CD4-positive, alpha-beta memory T cell (primary cell): ENCODE measurements at regions not wholly inside any gene's neighbourhood (a gene's known extent, or its start where the extent isn't known, plus 50 kb on each side); places are given as distances from the start of the nearest gene placed in this dataset.

Experiments
- CTCF ChIA-PET: fragments of 350-600 bp; sonication (Branson Sonifier 250); formaldehyde crosslinking; loops from one replicate; lab custom pipeline; 2021; ENCODE audit warnings: inconsistent platforms; ENCODE audit not compliant: partially characterized antibody; lab: Charles Lee
- POLR2A ChIA-PET: fragments of 350-600 bp; sonication (Branson Sonifier 250); formaldehyde crosslinking; loops from one replicate; lab custom pipeline; 2021; ENCODE audit not compliant: partially characterized antibody; lab: Charles Lee
- DNase-seq, 5 donors: peaks; one replicate each; pipeline versions ENCODE4 v3.0.0 to v3.0.0-alpha.2; 2020 to 2022; ENCODE audit warnings: mixed read lengths in 1 of 5
- H3K27ac ChIP-seq: one replicate; pipeline ENCODE4 v1.7.0; 2013; ENCODE audit warnings: low read depth, low read length
- H3K27me3 ChIP-seq: 2 replicates; pipeline ENCODE4 v1.7.0; 2013; ENCODE audit warnings: mild to moderate bottlenecking, low read length, moderate library complexity; ENCODE audit not compliant: insufficient read depth
- H3K36me3 ChIP-seq: 2 replicates; pipeline ENCODE4 v1.7.0; 2013; ENCODE audit warnings: mild to moderate bottlenecking, low read length, moderate library complexity; ENCODE audit not compliant: insufficient read depth
- H3K4me1 ChIP-seq: 2 replicates; pipeline ENCODE4 v1.7.0; 2013; ENCODE audit warnings: mild to moderate bottlenecking, low read length, moderate library complexity; ENCODE audit not compliant: insufficient read depth
- H3K4me3 ChIP-seq, 2 donors: one replicate each; pipeline ENCODE4 v1.7.0; 2013; ENCODE audit warnings: low read length in 2 of 2, mild to moderate bottlenecking in 1 of 2
- H3K9me3 ChIP-seq, 2 donors: one replicate each; pipeline ENCODE4 v1.7.0; 2013; ENCODE audit warnings: low read length in 2 of 2, control low read depth in 1 of 2; ENCODE audit not compliant: control insufficient read depth in 1 of 2
- H3K27ac Mint-ChIP-seq, 7 donors: one replicate each; pipeline ENCODE4 v1.8.0; 2020 to 2021; ENCODE audit warnings: mixed read lengths in 7 of 7, mild to moderate bottlenecking in 6 of 7, inconsistent platforms in 3 of 7, moderate library complexity in 3 of 7
- H3K27me3 Mint-ChIP-seq, 2 donors: one replicate each; pipeline ENCODE4 v1.8.0; 2020 to 2021; ENCODE audit warnings: mixed read lengths in 2 of 2
- H3K36me3 Mint-ChIP-seq, 2 donors: one replicate each; pipeline ENCODE4 v1.8.0; 2020 to 2021; ENCODE audit warnings: mixed read lengths in 2 of 2, inconsistent platforms in 1 of 2, mild to moderate bottlenecking in 1 of 2
- H3K4me1 Mint-ChIP-seq, 4 donors: one replicate each; pipeline ENCODE4 v1.8.0; 2020 to 2021; ENCODE audit warnings: mixed read lengths in 4 of 4, mild to moderate bottlenecking in 1 of 4
- H3K4me3 Mint-ChIP-seq, 8 donors: one replicate each; pipeline ENCODE4 v1.8.0; 2020 to 2021; ENCODE audit warnings: mixed read lengths in 8 of 8, mild to moderate bottlenecking in 7 of 8, moderate library complexity in 6 of 8, inconsistent platforms in 3 of 8
- H3K9me3 Mint-ChIP-seq, 8 donors: one replicate each; pipeline ENCODE4 v1.8.0; 2020 to 2021; ENCODE audit warnings: mixed read lengths in 8 of 8, mild to moderate bottlenecking in 5 of 8, inconsistent platforms in 3 of 8, moderate library complexity in 1 of 8
- intact Hi-C: fragments of 100-400 bp; cut with micrococcal nuclease; formaldehyde crosslinking; loops from one replicate; pipeline ENCODE4 v1.15.1; 2023

DNA sequence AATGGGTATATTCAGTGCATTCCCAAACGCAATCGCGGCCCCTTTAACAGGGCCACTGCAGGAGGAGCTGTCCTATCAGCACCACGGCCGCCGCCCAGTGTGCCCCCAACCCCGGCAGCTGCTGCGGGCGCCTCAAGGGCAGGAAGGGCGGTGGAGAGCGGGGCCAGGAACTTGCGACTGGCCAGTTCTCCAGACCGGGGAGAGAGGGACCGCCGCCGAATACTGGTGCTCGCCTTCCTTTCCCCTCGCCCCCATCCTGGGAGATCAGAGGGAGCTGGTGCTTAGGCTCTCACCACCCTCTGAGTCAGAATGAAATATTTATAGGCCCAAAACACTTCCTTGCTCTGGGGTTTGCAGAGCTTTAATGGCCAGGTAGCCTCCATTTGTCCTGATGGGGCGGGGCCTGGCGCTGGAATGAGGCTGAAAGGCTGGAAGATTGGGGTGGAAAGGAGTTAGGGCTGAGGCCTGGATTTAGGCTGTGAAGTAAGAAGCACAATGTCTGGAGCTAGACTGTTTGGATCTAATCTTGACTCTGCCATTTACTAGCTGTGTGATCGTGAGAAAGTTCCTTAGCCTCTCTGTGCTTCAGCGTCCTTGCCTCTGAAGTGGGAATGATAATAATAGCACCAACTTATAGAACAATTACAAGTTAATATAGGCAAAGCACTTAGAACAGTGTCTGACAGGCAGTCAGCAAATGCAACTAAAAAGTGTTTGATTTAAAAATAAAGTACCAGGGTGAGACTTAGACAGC, 75.5 kb downstream of the NAV1 start:
- Mint-ChIP-seq H3K9me3 (peaks cover 0 to 1% (median 0%) of the 10 kb centered on the region in 8 donors), H3K27me3 (peaks cover 3 to 5% of the 10 kb centered on the region in 2 donors), H3K4me1 (no peaks in the 10 kb centered on the region), H3K4me3 (no peak overlapping the region), H3K27ac (no peak overlapping the region), H3K36me3 (no peaks in the 10 kb centered on the region)
- H3K4me1 ChIP-seq: no peaks in the 10 kb centered on the region
- POLR2A ChIA-PET: no interaction called here
- no peaks in the 10 kb centered on the region for H3K9me3 ChIP-seq
- no peaks in the 10 kb centered on the region for H3K36me3 ChIP-seq
- H3K4me3 ChIP-seq: no peak overlapping the region
- DNase-seq: no peak
- intact Hi-C loops: no loop called here
- CTCF ChIA-PET: no interaction called here
- no peaks in the 10 kb centered on the region for H3K27me3 ChIP-seq
- no peak overlapping the region for H3K27ac ChIP-seq

DNA sequence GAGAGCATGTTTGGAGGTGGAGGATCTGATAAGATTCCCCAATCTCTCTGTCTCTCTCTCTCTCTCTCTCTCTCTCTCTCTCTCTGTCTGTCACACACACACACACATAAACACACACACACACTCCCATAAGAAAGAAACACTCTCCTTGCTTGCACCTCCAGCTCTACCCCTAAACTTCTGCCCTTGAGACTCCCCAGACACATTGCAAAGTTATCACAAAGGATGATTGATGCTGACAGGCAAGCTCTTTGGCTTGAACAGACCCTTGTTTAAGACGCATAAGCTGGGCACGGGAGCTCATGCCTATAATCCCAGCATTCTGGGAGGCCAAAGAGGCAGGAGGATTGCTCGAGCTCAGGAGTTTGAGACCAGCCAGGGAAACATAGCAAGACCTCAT, 78.2 kb downstream of the NAV1 start:
- H3K4me3 ChIP-seq: no peak overlapping the region
- H3K27ac ChIP-seq: no peak overlapping the region
- H3K27me3 Mint-ChIP-seq: peaks cover 3% of the 10 kb centered on the region in 2 donors
- H3K4me1 Mint-ChIP-seq: no peaks in the 10 kb centered on the region
- H3K36me3 Mint-ChIP-seq: no peaks in the 10 kb centered on the region
- no peaks in the 10 kb centered on the region for H3K9me3 Mint-ChIP-seq
- intact Hi-C loops: no loop called here
- no peaks in the 10 kb centered on the region for H3K9me3 ChIP-seq
- H3K27me3 ChIP-seq: no peaks in the 10 kb centered on the region
- ChIA-PET POLR2A (no interaction called here), CTCF (interaction anchor here (0.9 kb wide), 1 partner anchor 88 kb away, joined by 3 read pairs; no protein-coding TSS in a partner anchor)
- no peak overlapping the region for H3K27ac Mint-ChIP-seq
- DNase-seq: no peak
- no peaks in the 10 kb centered on the region for H3K4me1 ChIP-seq
- no peak overlapping the region for H3K4me3 Mint-ChIP-seq
- no peaks in the 10 kb centered on the region for H3K36me3 ChIP-seq

DNA sequence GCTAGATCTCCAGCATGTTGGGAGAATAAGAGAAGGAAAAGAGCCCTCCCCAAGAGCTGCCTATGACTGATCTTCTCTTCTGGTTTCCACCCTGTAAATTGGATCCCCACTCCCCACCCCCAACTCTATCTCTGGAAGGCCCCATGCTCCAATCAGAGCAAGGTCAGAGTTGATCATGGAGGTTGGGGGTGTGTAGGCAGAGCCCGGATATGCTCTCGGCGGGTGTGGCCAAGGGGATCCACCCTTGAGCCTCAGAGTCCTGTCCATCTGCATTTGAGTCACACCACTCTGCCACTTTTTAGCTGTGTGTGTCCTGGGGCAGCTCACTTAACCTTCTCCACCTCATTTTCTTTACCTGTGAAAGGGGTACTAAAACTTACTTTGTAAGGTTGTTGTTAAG, 79.5 kb downstream of the NAV1 start:
- ChIA-PET POLR2A (no interaction called here), CTCF (no interaction called here)
- intact Hi-C loops: no loop called here
- H3K4me3 Mint-ChIP-seq: no peak overlapping the region
- H3K27ac Mint-ChIP-seq: no peak overlapping the region
- H3K9me3 Mint-ChIP-seq: no peaks in the 10 kb centered on the region
- no peaks in the 10 kb centered on the region for H3K9me3 ChIP-seq
- H3K36me3 Mint-ChIP-seq: no peaks in the 10 kb centered on the region
- no peaks in the 10 kb centered on the region for H3K27me3 Mint-ChIP-seq
- H3K4me1 ChIP-seq: no peaks in the 10 kb centered on the region
- DNase-seq: no peak
- no peak overlapping the region for H3K27ac ChIP-seq
- no peaks in the 10 kb centered on the region for H3K36me3 ChIP-seq
- no peaks in the 10 kb centered on the region for H3K4me1 Mint-ChIP-seq
- H3K27me3 ChIP-seq: no peaks in the 10 kb centered on the region
- H3K4me3 ChIP-seq: no peak overlapping the region

DNA sequence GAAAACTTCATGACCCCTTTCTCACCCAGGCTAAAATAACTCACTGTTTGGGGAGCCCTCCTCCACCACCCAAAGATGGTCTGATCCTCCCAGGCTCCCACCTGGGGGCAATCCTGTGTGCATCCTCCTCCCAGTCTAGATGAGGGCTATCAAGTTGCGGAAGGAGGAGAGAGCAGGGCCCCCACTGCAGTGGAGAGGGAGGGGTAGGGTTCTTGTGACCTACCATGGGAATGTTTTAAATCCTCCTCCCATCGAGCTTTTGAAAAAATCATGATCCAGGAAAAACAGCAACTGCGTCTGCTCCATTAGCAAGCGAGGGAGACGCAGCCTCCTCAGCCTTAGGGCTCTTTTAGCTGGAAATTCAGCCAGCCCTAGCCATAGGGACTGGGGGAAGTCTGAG, 80.0 kb downstream of the NAV1 start:
- Mint-ChIP-seq H3K27ac (no peak overlapping the region), H3K4me1 (no peaks in the 10 kb centered on the region), H3K36me3 (no peaks in the 10 kb centered on the region), H3K9me3 (no peaks in the 10 kb centered on the region), H3K4me3 (no peak overlapping the region), H3K27me3 (no peaks in the 10 kb centered on the region)
- no peaks in the 10 kb centered on the region for H3K36me3 ChIP-seq
- no peaks in the 10 kb centered on the region for H3K4me1 ChIP-seq
- no peaks in the 10 kb centered on the region for H3K9me3 ChIP-seq
- no peak overlapping the region for H3K27ac ChIP-seq
- ChIA-PET CTCF (no interaction called here), POLR2A (no interaction called here)
- DNase-seq: no peak
- no peak overlapping the region for H3K4me3 ChIP-seq
- intact Hi-C loops: no loop called here
- no peaks in the 10 kb centered on the region for H3K27me3 ChIP-seq

DNA sequence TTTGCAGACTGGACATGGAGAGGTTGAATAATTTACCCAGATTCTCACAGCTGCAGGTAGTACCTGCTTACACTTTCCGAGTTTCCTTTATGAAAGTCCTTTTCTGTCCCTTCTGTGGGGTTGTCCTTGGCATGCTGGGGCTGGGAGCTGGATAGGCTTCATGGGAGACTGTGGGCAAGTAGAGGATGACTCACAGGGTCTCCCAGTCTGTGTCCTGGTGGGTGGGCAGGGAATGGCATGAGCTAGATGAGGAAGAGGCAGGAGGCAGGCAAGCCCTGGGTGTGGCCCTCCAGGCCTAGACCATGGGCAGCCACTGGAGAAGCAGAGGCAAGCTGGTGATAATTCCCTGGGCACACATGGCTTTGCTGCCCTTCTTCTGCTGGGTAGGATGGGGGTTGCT, 80.6 kb downstream of the NAV1 start:
- H3K27me3 Mint-ChIP-seq: no peaks in the 10 kb centered on the region
- H3K4me3 ChIP-seq: no peak overlapping the region
- no peak for DNase-seq
- H3K27me3 ChIP-seq: no peaks in the 10 kb centered on the region
- no peak overlapping the region for H3K27ac ChIP-seq
- ChIA-PET CTCF (no interaction called here), POLR2A (no interaction called here)
- no peak overlapping the region for H3K4me3 Mint-ChIP-seq
- H3K36me3 ChIP-seq: no peaks in the 10 kb centered on the region
- no peaks in the 10 kb centered on the region for H3K4me1 Mint-ChIP-seq
- H3K36me3 Mint-ChIP-seq: no peaks in the 10 kb centered on the region
- no peaks in the 10 kb centered on the region for H3K9me3 ChIP-seq
- H3K4me1 ChIP-seq: no peaks in the 10 kb centered on the region
- H3K27ac Mint-ChIP-seq: no peak overlapping the region
- intact Hi-C loops: no loop called here
- H3K9me3 Mint-ChIP-seq: no peaks in the 10 kb centered on the region

DNA sequence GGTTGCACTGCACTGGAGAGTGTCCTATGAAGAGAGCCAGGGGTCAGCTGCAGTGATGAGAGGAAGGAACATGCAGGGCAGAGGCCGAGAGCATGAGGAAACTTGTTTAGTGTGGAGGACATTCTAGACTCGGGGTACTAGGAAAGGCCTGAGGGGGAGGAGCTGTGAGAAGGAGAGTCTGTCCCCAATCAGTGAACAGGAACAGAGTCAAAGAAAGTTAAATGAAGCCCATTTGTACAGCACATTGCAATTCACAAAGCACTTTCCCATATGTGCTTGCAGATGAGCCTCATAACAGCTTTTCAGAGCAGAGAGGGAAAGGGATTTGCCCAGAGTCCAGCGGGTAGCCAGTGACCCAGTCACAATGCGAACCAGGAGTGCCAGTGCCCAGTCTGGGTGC, 83.4 kb downstream of the NAV1 start:
- Mint-ChIP-seq H3K27ac (no peak overlapping the region), H3K36me3 (no peaks in the 10 kb centered on the region), H3K27me3 (no peaks in the 10 kb centered on the region), H3K4me1 (no peaks in the 10 kb centered on the region), H3K9me3 (no peaks in the 10 kb centered on the region), H3K4me3 (no peak overlapping the region)
- ChIA-PET POLR2A (no interaction called here), CTCF (no interaction called here)
- no peaks in the 10 kb centered on the region for H3K9me3 ChIP-seq
- H3K27ac ChIP-seq: no peak overlapping the region
- intact Hi-C loops: no loop called here
- no peaks in the 10 kb centered on the region for H3K36me3 ChIP-seq
- DNase-seq: no peak
- no peak overlapping the region for H3K4me3 ChIP-seq
- H3K27me3 ChIP-seq: no peaks in the 10 kb centered on the region
- no peaks in the 10 kb centered on the region for H3K4me1 ChIP-seq

DNA sequence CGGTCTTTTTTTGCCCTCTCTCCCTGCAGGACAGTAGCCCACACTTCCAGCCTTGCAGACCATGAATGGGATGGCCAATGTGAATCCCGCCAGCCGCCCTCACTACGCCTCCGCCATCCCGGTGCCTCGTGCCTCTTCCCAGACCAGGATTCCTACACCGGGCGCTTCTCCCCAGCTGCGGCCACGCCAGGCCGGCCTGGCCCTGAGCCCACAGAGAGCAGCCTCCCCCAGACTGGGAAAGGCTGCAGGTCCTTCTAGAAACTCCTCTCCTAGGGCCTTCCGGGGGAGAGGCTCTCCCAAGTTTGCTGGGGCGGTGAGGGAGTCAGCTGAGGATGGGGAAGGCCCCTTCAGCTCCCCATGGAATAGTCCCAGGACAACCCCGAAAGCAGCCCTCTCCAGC, 83.9 kb downstream of the NAV1 start:
- POLR2A ChIA-PET: no interaction called here
- Histone ChIP-seq H3K27me3 (no peaks in the 10 kb centered on the region), H3K36me3 (no peaks in the 10 kb centered on the region), H3K4me1 (no peaks in the 10 kb centered on the region), H3K27ac (no peak overlapping the region), H3K4me3 (no peak overlapping the region), H3K9me3 (no peaks in the 10 kb centered on the region)
- Mint-ChIP-seq H3K27ac (no peak overlapping the region), H3K27me3 (no peaks in the 10 kb centered on the region), H3K4me1 (no peaks in the 10 kb centered on the region), H3K9me3 (no peaks in the 10 kb centered on the region), H3K4me3 (no peak overlapping the region), H3K36me3 (no peaks in the 10 kb centered on the region)
- DNase-seq: no peak
- CTCF ChIA-PET: no interaction called here
- intact Hi-C loops: no loop called here
